ENCODE measurements at regions not wholly inside any gene's neighbourhood (a gene's known extent, or its start where the extent isn't known, plus 50 kb on each side); places are given as distances from the start of the nearest gene placed in this dataset.

- no peak for DNase-seq (ENCODE audit: low spot score)
Measured at GRCh38 chr10:121240011-121240410, 358.2 kb downstream of the FGFR2 start.

- no peak for DNase-seq (ENCODE audit: low spot score)
Measured at GRCh38 chr10:121240556-121240955, 357.7 kb downstream of the FGFR2 start.

DNA sequence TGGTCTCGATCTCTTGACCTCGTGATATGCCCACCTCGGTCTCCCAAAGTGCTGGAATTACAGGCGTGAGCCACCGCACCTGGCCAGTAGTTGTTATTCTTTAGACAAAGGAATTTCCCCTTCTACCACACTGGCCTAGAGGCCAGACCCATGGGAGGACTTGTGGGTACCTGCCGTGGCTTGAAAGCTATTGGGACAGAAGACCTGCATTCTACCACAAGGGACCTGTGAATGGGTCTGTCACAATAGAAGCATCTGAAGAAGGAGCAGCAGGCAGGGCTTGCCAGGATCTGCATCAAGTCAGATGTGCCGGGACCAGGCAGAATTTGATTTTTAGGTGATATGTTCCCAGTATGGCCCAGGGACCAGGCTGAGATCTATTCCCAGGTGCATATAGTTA lies 356.9 kb downstream of the FGFR2 start:
- no peak for DNase-seq (ENCODE audit: low spot score)

DNA sequence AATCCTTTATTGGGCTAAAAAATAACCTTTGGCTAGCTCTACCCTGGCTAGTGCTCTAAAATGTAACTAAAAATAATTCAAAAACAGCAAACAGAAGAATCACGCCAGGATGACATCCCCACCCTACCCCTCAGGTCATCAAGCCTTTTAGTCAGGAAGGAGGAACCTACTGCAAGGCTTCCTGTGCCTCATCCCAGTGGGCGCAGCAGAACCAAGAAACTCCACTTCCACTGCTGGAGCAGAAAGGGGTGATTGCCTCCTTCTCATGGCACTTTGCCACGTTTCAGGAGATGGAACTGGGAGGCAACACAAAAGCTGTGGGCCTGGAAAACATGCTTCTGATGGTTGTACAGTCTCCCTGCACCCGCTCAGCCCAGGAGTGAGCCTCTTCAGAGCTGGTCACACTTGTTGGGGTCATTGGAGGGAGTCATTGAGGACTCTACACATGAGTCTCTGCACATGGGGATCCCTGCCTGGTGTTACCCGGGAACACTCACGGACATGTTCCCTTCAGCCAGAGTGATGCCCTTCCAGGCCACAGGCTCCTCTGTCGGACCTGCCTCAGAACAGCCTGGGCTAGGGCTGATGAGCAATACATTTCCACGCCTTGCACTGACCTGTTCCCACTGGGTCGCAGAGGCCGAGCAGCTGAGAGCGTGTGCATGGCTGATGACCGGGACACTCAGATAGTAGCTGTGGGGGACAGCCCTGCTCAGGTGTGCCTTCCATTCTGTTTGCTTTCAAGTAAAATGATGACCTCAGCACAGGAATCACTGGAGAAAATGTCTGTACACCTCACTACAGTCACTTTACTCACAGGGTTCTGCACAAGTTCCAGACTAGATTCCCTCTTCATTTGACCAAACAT lies 355.3 kb downstream of the FGFR2 start:
- DNase-seq (ENCODE audit: low spot score), result no peak

GRCh38 chr10:121243609-121244241 lies 354.5 kb downstream of the FGFR2 start:
- no peak for DNase-seq (ENCODE audit: low spot score)

DNA sequence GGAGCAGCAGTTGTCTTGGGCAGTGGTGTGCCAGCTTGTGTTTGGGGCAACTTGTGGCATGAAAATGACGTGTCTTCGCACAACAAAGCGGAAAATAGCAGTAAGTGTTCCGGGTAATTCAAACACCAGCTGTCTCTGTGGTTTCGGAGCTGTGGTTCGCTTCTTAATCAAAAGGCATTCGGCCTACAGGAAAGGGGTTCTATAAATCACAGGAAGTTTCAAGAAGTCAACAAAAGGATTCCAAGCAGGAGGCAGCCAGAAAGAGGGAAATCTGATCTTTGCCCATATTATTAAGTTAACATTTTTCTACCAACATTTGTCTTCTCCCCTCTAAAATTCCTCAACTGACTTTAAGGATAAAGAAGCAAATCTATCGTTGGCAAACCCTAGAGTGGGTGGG lies 353.4 kb downstream of the FGFR2 start:
- DNase-seq (ENCODE audit: low spot score), result no peak

GRCh38 chr10:121245754-121246153 lies 352.5 kb downstream of the FGFR2 start:
- DNase-seq (ENCODE audit: low spot score), result no peak

DNA sequence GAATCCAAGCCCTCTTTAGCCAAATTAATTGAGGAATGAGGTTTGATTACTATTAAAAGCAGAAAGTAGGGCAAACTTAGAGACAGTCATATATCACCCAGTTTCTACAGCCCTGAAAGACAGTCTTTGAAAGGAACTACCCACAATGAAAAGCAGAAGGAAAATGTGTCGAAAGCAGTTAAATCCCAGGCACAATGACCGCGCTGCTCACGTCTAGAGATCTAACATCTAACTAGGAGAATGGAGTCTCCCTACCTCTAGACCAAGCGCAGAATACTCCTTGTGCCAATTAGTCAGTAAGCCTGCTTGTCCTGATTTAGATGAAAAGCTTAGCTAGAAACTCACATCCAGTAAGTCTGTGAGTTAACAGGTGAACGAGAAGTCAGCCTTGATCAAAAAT lies 350.0 kb downstream of the FGFR2 start:
- DNase-seq (ENCODE audit: low spot score), result no peak

GRCh38 chr10:121250995-121251764 lies 347.1 kb downstream of the FGFR2 start:
- no peak for DNase-seq (ENCODE audit: low spot score)

DNA sequence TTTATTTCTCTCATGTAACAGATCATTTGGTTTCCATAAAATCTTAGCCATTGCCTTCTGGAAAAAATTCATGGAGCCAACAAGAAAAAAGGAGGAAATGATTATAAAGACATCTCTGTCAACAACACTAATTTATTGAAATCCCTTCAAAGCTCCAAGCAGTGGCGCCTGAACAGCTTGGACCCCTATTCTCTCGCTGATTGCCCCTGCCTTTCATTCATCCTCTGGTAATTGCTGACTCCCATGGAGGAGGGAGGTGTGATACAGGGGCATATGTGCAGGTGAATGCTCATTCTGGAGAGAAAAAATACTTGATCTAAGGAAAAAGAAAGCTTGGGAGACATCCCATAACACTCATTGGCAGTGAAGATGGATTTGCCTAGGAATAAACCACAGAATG lies 345.5 kb downstream of the FGFR2 start:
- DNase-seq (ENCODE audit: low spot score), result no peak

GRCh38 chr10:121260377-121260776 lies 337.9 kb downstream of the FGFR2 start:
- DNase-seq (ENCODE audit: low spot score), result no peak

GRCh38 chr10:121261665-121262064 lies 336.6 kb downstream of the FGFR2 start:
- DNase-seq (ENCODE audit: low spot score), result no peak

GRCh38 chr10:121262774-121263430 lies 335.3 kb downstream of the FGFR2 start:
- DNase-seq (ENCODE audit: low spot score), result no peak

- no peak for DNase-seq (ENCODE audit: low spot score)
Measured at GRCh38 chr10:121263431-121263783, 334.8 kb downstream of the FGFR2 start.

- DNase-seq (ENCODE audit: low spot score), result no peak
Measured at GRCh38 chr10:121265360-121266123, 332.7 kb downstream of the FGFR2 start.

- no peak for DNase-seq (ENCODE audit: low spot score)
Measured at GRCh38 chr10:121266370-121266769, 331.9 kb downstream of the FGFR2 start.

GRCh38 chr10:121267236-121268003 lies 330.8 kb downstream of the FGFR2 start:
- DNase-seq (ENCODE audit: low spot score), result no peak

DNA sequence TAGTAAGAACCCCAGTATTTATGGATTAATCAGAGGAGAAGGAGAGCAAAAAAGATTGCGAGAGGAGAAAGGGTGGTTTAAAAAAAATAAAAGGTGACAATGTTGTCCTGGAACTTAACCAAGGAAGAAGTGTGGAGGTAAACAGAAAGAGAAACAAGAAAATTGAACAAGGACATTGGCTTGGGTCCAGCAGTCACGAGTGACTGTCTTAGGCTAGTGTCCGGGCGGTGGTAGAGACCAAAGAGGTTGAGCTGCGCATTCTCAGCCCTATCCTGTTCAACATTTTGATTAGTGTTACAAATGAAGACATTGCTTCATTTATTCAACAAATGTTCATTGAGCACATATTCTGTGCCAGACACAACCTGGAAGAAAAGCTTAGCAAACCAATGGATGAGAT lies 329.9 kb downstream of the FGFR2 start:
- no peak for DNase-seq (ENCODE audit: low spot score)

- DNase-seq (ENCODE audit: low spot score), result no peak
Measured at GRCh38 chr10:121268863-121269432, 329.3 kb downstream of the FGFR2 start.

DNA sequence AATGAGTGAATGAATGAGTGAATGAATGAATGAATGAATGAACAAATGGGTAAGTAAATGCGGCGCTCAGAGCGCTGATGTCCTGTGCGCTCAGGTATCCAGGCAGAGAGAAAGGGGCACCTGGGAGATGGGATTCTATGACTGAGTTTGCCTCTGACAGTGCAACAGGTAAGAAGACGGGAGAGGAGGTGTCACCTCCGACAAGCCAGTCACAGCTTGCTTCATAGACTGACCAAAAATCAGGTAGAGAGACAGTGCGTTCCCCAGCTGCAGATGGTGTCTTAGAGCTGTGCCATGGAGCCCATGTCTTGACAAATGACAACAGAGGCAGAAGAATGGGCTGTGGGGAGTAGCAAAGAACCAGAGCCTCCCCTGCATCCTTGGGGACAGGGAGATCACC lies 327.3 kb downstream of the FGFR2 start:
- DNase-seq (ENCODE audit: low spot score), result no peak

DNA sequence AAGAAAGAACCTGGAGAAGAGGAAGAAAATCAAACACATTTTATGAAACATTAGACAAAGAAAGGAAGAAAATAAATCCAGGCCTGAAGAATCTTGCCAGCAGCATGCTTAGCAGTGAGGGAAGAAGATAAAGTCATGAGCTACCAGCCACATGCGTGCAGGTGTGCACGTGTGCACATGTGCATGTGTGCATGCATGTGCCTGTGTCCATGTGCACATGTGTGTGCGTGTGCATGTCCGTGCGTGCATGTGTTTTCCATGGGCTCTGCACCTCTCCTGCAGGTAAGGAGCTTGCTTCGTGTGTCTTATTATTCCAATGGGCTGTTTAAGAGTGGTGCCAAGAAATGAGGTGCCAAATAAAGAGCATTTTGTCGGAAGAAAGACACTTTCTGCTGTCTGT lies 322.2 kb downstream of the FGFR2 start:
- DNase-seq (ENCODE audit: low spot score), result no peak
